OCI-LY7 (cell line): ENCODE measurements at regions not wholly inside any gene's neighbourhood (a gene's known extent, or its start where the extent isn't known, plus 50 kb on each side); places are given as distances from the start of the nearest gene placed in this dataset.

Source experiments
- BruUV-seq: library from RNA; stranded (reverse); fragments of 400-500 nt; replicated peaks from 2 replicates; lab custom pipeline; 2021; lab: Mats Ljungman, UMichigan
- CTCF ChIA-PET: fragments of 300-600 bp; sonication (Branson Sonifier 250); formaldehyde crosslinking; loops from one replicate; lab custom pipeline; 2022; ENCODE audit warnings: antibody characterized with exemption; ENCODE audit not compliant: unreplicated experiment; lab: Charles Lee
- POLR2A ChIA-PET: fragments of 300-600 bp; sonication (Branson Sonifier 250); formaldehyde crosslinking; loops from one replicate; lab custom pipeline; 2022; ENCODE audit warnings: antibody characterized with exemption; lab: Charles Lee
- DNase-seq: peaks from one replicate; pipeline ENCODE4 v3.0.0-alpha.2; 2015; ENCODE audit warnings: low spot score
- H2AFZ ChIP-seq: fragments of 200-600 bp; sonication (generic), shearing (Covaris generic); 2 replicates; pipeline ENCODE4 v1.6.1; 2014; ENCODE audit warnings: mild to moderate bottlenecking, antibody characterized with exemption, low read length, moderate library complexity
- H3K27ac ChIP-seq: fragments of 200-600 bp; sonication (generic); 2 replicates; pipeline ENCODE4 v1.5.1; 2014; ENCODE audit warnings: mixed run types, low read depth, mild to moderate bottlenecking, moderate library complexity, low read length, inconsistent platforms; ENCODE audit not compliant: poor library complexity, severe bottlenecking
- H3K36me3 ChIP-seq: fragments of 200-600 bp; sonication (generic); 2 replicates; pipeline ENCODE4 v1.6.1; 2014; ENCODE audit warnings: mild to moderate bottlenecking, antibody characterized with exemption, low read length, moderate library complexity, mixed read lengths; ENCODE audit not compliant: insufficient read depth
- H3K4me1 ChIP-seq: fragments of 200-600 bp; sonication (generic); 2 replicates; pipeline ENCODE4 v1.5.1; 2014; ENCODE audit warnings: mild to moderate bottlenecking, low read length; ENCODE audit not compliant: insufficient read depth, poor library complexity, severe bottlenecking
- H3K4me2 ChIP-seq: fragments of 200-600 bp; sonication (generic); 2 replicates; pipeline ENCODE4 v1.6.1; 2014; ENCODE audit warnings: mild to moderate bottlenecking, low read length
- H3K4me3 ChIP-seq: fragments of 200-600 bp; sonication (generic); 2 replicates; pipeline ENCODE4 v1.5.1; 2014; ENCODE audit warnings: mild to moderate bottlenecking, low read depth, low read length; ENCODE audit not compliant: poor library complexity, severe bottlenecking
- H3K79me2 ChIP-seq: fragments of 200-600 bp; sonication (generic); 2 replicates; pipeline ENCODE4 v1.6.1; 2016; ENCODE audit warnings: low read depth, mild to moderate bottlenecking, low read length, moderate library complexity, mixed read lengths; ENCODE audit not compliant: insufficient read depth
- H3K9me2 ChIP-seq: fragments of 200-600 bp; sonication (generic); 2 replicates; pipeline ENCODE4 v1.6.1; 2016; ENCODE audit warnings: mild to moderate bottlenecking, low read length, mixed read lengths; ENCODE audit not compliant: insufficient read depth
- H3K9me3 ChIP-seq: fragments of 200-600 bp; sonication (generic); 2 replicates; pipeline ENCODE4 v1.6.1; 2014; ENCODE audit warnings: mild to moderate bottlenecking, mixed run types, low read length, mixed read lengths
- H4K20me1 ChIP-seq: fragments of 200-600 bp; sonication (generic); 2 replicates; pipeline ENCODE4 v1.6.1; 2014; ENCODE audit warnings: mild to moderate bottlenecking, antibody characterized with exemption, low read length, moderate library complexity, mixed read lengths; ENCODE audit not compliant: insufficient read depth
- CTCF ChIP-seq: fragments of 200-600 bp; sonication (generic); conservative IDR thresholded peaks from 2 replicates; pipeline ENCODE4 v1.5.1; 2014; ENCODE audit warnings: mild to moderate bottlenecking, antibody characterized with exemption, low read length, moderate library complexity, mixed read lengths
- EZH2phosphoT487 ChIP-seq: fragments of 200-600 bp; sonication (generic); IDR thresholded peaks from 2 replicates; pipeline ENCODE4 v1.6.1; 2018; ENCODE audit warnings: low read depth, borderline replicate concordance, mild to moderate bottlenecking, mixed run types, antibody characterized with exemption, low read length, moderate library complexity, mixed read lengths
- intact Hi-C: fragments of 100-400 bp; cut with micrococcal nuclease; formaldehyde crosslinking; loops from one replicate; pipeline ENCODE4 v1.10.0; 2022; ENCODE audit not compliant: unreplicated experiment

GRCh38 chr2:120794716-120795115, 59.0 kb downstream of the GLI2 start:
- no TSS peak for BruUV-seq
- POLR2A ChIA-PET: no interaction called here
- Histone ChIP-seq H3K79me2 (no peaks in the 10 kb centered on the region), H3K27ac (no peak overlapping the region), H2AFZ (no peak overlapping the region), H3K4me2 (no peak overlapping the region), H3K36me3 (no peaks in the 10 kb centered on the region), H3K4me3 (no peak overlapping the region), H3K9me3 (no peaks in the 10 kb centered on the region), H3K9me2 (no peaks in the 10 kb centered on the region), H3K4me1 (no peaks in the 10 kb centered on the region), H4K20me1 (no peaks in the 10 kb centered on the region)
- TF ChIP-seq CTCF: no peak
- TF ChIP-seq EZH2phosphoT487: no peak
- intact Hi-C loops: no loop called here
- DNase-seq: no peak
- CTCF ChIA-PET: no interaction called here

GRCh38 chr2:120796094-120796493, 60.4 kb downstream of the GLI2 start:
- Histone ChIP-seq H3K36me3 (no peaks in the 10 kb centered on the region), H3K9me3 (no peaks in the 10 kb centered on the region), H3K4me3 (no peak overlapping the region), H3K27ac (no peak overlapping the region), H2AFZ (no peak overlapping the region), H3K79me2 (no peaks in the 10 kb centered on the region), H4K20me1 (no peaks in the 10 kb centered on the region), H3K9me2 (no peaks in the 10 kb centered on the region), H3K4me2 (no peak overlapping the region), H3K4me1 (no peaks in the 10 kb centered on the region)
- TF ChIP-seq EZH2phosphoT487 (no peak), CTCF (no peak)
- intact Hi-C loops: no loop called here
- ChIA-PET CTCF (no interaction called here), POLR2A (interaction anchor here (0.7 kb wide), 1 partner anchor 26 kb away, joined by 3 read pairs; no protein-coding TSS in a partner anchor)
- no TSS peak for BruUV-seq
- no peak for DNase-seq

- Histone ChIP-seq H3K9me3 (no peaks in the 10 kb centered on the region), H3K4me1 (no peaks in the 10 kb centered on the region), H2AFZ (no peak overlapping the region), H3K4me3 (no peak overlapping the region), H3K27ac (no peak overlapping the region), H3K9me2 (no peaks in the 10 kb centered on the region), H4K20me1 (no peaks in the 10 kb centered on the region), H3K79me2 (no peaks in the 10 kb centered on the region), H3K4me2 (no peak overlapping the region), H3K36me3 (no peaks in the 10 kb centered on the region)
- no peak for DNase-seq
- intact Hi-C loops: no loop called here
- ChIA-PET POLR2A (no interaction called here), CTCF (no interaction called here)
- TF ChIP-seq EZH2phosphoT487 (no peak), CTCF (no peak)
- BruUV-seq: no TSS peak
These were observed 62.0 kb downstream of the GLI2 start for GRCh38 chr2:120797421-120798221.
